Lung (tissue), 11 donors: ENCODE measurements at regions not wholly inside any gene's neighbourhood (a gene's known extent, or its start where the extent isn't known, plus 50 kb on each side); places are given as distances from the start of the nearest gene placed in this dataset.
A peak's percentile ranks its signal among the peaks of the same experiment; 100 is the strongest.

ENCODE experiments used
- ATAC-seq: fragments of 200-7000 bp; cut with Tn5 transposase; one replicate; pipeline ENCODE4 v1.9.1; 2020; ENCODE audit warnings: moderate number of reproducible peaks; ENCODE audit not compliant: insufficient read depth, low FRiP score
- DNase-seq, 3 donors: peaks; one replicate each; pipeline ENCODE4 v3.0.0-alpha.2; 2013 to 2017
- H3K27ac ChIP-seq, 2 donors: one replicate each; pipeline ENCODE4 v1.5.1; 2013; ENCODE audit warnings: mild to moderate bottlenecking in 2 of 2, moderate library complexity in 2 of 2, control low read depth in 1 of 2, inconsistent platforms in 1 of 2, low read depth in 1 of 2, low read length in 1 of 2
- H3K27me3 ChIP-seq, 3 donors: one replicate each; pipeline ENCODE4 v1.5.1; 2013; ENCODE audit warnings: low read length in 2 of 3; ENCODE audit not compliant: control insufficient read depth in 3 of 3, insufficient read depth in 3 of 3
- H3K36me3 ChIP-seq, 4 donors: one replicate each; pipeline ENCODE4 v1.5.1; 2013; ENCODE audit warnings: low read length in 4 of 4, mild to moderate bottlenecking in 1 of 4, moderate library complexity in 1 of 4; ENCODE audit not compliant: control insufficient read depth in 4 of 4, insufficient read depth in 4 of 4
- H3K4me1 ChIP-seq, 5 donors: one replicate each; pipeline ENCODE4 v1.5.1; 2013; ENCODE audit warnings: low read length in 5 of 5, mild to moderate bottlenecking in 2 of 5, moderate library complexity in 1 of 5; ENCODE audit not compliant: control insufficient read depth in 5 of 5, insufficient read depth in 5 of 5
- H3K4me3 ChIP-seq: one replicate; pipeline ENCODE4 v1.5.1; 2013; ENCODE audit warnings: mild to moderate bottlenecking, control low read depth, moderate library complexity
- H3K9ac ChIP-seq, 2 donors: one replicate each; pipeline ENCODE4 v1.5.1; 2013; ENCODE audit warnings: low read length in 2 of 2, control low read depth in 1 of 2; ENCODE audit not compliant: insufficient read depth in 1 of 2
- H3K9me3 ChIP-seq, 4 donors: one replicate each; pipeline ENCODE4 v1.5.1; 2013; ENCODE audit warnings: low read length in 3 of 4, mild to moderate bottlenecking in 1 of 4, moderate library complexity in 1 of 4; ENCODE audit not compliant: control insufficient read depth in 4 of 4, insufficient read depth in 3 of 4
- WGBS, 2 donors: extraction: QIAGEN DNeasy Blood & Tissue Kit; methylation state at CpG; one replicate each; pipeline ENCODE4 v1.1.7; 2013; 5-methylcytosine and 5-hydroxymethylcytosine counted together
- TF ChIP-seq, protein P1 (sequence below): IDR thresholded peaks from 2 replicates; pipeline ENCODE4 v1.5.1; 2012; ENCODE audit warnings: mild to moderate bottlenecking; ENCODE audit errors: control extremely low read depth, extremely low read depth
- donor health status: control.
- donor health status: control.
- donor health status: Bipolar disorder and iron deficiency.
- donor health status: healthy.
- donor health status: DM: yes; HTN: yes; CAD: no.

DNA sequence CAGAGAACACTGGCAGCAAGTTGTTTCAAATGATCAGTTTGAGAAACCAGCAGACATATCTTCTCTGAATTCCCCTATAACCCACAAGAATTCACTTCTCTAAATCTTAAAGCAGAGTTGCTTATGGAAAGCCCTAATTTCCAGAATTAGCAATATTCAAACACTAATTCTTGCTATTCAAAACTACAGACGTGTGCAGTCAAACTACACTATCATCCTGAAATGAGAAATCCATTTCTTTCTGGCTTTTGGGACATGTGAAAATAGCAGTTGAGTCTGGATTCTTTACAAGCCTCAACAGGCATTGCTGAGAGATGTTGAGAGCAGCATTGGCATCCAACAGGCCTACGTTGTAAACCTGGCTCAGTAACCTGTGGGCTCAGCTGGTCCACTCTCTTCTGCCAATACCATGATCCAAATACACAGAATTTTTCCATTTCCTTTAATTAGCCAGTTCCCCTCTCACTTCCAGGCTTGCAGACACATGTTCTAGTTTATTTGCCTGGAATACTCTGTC, 74.6 kb upstream of the TMTC1 start:
- Histone ChIP-seq H3K4me1 (no peaks in the 10 kb centered on the region), H3K9me3 (no peaks in the 10 kb centered on the region), H3K27ac (no peak overlapping the region), H3K27me3 (no peaks in the 10 kb centered on the region), H3K9ac (no peak overlapping the region), H3K36me3 (no peaks in the 10 kb centered on the region), H3K4me3 (no peak overlapping the region)
- ATAC-seq (no peak), DNase-seq (no peak)
- TF ChIP-seq, protein P1, sequence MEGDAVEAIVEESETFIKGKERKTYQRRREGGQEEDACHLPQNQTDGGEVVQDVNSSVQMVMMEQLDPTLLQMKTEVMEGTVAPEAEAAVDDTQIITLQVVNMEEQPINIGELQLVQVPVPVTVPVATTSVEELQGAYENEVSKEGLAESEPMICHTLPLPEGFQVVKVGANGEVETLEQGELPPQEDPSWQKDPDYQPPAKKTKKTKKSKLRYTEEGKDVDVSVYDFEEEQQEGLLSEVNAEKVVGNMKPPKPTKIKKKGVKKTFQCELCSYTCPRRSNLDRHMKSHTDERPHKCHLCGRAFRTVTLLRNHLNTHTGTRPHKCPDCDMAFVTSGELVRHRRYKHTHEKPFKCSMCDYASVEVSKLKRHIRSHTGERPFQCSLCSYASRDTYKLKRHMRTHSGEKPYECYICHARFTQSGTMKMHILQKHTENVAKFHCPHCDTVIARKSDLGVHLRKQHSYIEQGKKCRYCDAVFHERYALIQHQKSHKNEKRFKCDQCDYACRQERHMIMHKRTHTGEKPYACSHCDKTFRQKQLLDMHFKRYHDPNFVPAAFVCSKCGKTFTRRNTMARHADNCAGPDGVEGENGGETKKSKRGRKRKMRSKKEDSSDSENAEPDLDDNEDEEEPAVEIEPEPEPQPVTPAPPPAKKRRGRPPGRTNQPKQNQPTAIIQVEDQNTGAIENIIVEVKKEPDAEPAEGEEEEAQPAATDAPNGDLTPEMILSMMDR, result no peak
- WGBS, 2 donors, result 57 to 66% methylated on average over 2 of the region's 2 CpGs

DNA sequence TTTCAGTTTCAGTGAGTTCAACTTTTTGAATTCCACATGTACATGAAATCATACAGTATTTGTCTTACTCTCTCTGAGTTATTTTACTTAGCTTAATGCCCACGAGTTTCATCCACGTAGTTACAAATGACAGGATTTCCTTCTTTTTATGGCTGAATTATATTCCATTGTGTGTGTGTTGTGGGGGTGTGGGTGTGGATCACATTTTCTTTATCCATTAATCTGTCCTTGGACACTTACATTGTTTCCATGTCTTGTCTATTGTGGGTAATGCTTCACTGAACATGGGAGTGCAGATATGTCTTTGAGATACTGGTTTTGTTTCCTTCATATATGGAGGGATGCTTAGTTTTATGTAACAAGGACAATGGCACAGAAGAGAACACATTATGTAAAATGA, 63.5 kb upstream of the TMTC1 start:
- no peak overlapping the region for H3K27ac ChIP-seq
- no peaks in the 10 kb centered on the region for H3K36me3 ChIP-seq
- 47 to 50% methylated on average over 2 of the region's 2 CpGs for WGBS, 2 donors
- H3K9ac ChIP-seq, result no peak overlapping the region
- no peaks in the 10 kb centered on the region for H3K27me3 ChIP-seq
- no peak for ATAC-seq
- H3K9me3 ChIP-seq, result peaks cover 0 to 6% (median 1%) of the 10 kb centered on the region in 4 donors
- TF ChIP-seq, protein P1, result no peak
- DNase-seq, result no peak
- H3K4me3 ChIP-seq, result no peak overlapping the region
- H3K4me1 ChIP-seq, result peaks cover 0 to 20% (median 0%) of the 10 kb centered on the region in 5 donors

DNA sequence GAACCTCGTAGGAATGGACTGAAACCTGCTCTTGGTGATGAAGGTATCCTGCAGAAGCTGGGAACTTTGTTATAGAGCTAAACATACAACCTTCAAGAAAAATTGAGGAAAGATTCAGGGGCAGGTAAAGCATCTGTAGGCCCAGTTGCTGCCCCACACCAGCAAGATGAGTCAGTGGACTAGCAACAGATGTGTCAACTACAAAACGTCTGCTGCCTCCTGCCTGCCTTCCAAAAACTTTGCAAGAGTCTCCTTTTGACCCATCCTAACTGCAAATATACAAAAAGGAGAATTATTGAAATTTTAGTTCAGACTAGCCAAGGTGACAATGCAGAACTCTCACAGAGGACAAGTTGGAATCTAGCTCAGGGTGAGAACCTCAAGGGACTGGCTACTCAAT, 60.9 kb upstream of the TMTC1 start:
- ATAC-seq (no peak), DNase-seq (no peak)
- Histone ChIP-seq H3K4me3 (no peak overlapping the region), H3K36me3 (no peaks in the 10 kb centered on the region), H3K4me1 (peaks cover 0 to 25% (median 0%) of the 10 kb centered on the region in 5 donors), H3K27ac (no peak overlapping the region), H3K9ac (no peak overlapping the region), H3K27me3 (no peaks in the 10 kb centered on the region), H3K9me3 (peaks cover 0 to 15% (median 2%) of the 10 kb centered on the region in 4 donors)
- TF ChIP-seq, protein P1, result no peak
- WGBS, 2 donors, result 65 to 73% methylated on average over 2 of the region's 2 CpGs

DNA sequence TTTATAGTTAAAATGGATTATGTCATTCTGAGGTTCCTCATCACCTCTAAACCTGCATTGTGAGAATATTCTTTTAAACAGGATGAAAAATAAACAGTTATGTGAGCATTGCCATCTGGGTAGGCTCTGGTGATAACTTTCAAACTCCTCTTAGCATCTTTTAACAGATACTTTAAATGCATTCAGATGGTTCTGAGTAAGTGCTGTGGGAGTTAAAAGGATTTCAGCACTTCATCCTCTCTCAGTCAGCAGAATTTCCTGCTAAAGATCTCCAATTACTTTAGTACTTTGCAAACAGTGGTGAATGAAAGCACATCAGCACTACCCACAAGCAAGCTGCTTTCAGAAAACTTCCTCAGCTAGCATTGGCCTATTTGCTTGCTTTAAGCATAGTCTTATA, 59.3 kb upstream of the TMTC1 start:
- H3K9me3 ChIP-seq, result peaks cover 0 to 9% (median 2%) of the 10 kb centered on the region in 4 donors
- no peak overlapping the region for H3K4me3 ChIP-seq
- H3K9ac ChIP-seq, result no peak overlapping the region
- H3K4me1 ChIP-seq, result peaks cover 0 to 25% (median 0%) of the 10 kb centered on the region in 5 donors
- no peaks in the 10 kb centered on the region for H3K27me3 ChIP-seq
- H3K27ac ChIP-seq, result no peak overlapping the region
- TF ChIP-seq, protein P1, result no peak
- DNase-seq (peak; percentile 53 to 98 (median 96)), ATAC-seq (no peak)
- H3K36me3 ChIP-seq, result no peaks in the 10 kb centered on the region
